GM12878 (cell line): ENCODE measurements at regions not wholly inside any gene's neighbourhood (a gene's known extent, or its start where the extent isn't known, plus 50 kb on each side); places are given as distances from the start of the nearest gene placed in this dataset.

Source experiments
- ATAC-seq: fragments of 200-7000 bp; cut with Tn5 transposase; 3 replicates; pipeline ENCODE4 v1.9.1; 2020; ENCODE audit warnings: mild to moderate bottlenecking, moderate library complexity
- BruUV-seq: library from RNA; stranded (reverse); fragments of 400-500 nt; replicated peaks from 2 replicates; lab custom pipeline; 2021; lab: Mats Ljungman, UMichigan
- CTCF ChIA-PET: fragments of 300-600 bp; sonication (Branson Sonifier 250); formaldehyde crosslinking; extraction: SDS; loops from one replicate; lab custom pipeline; 2021; ENCODE audit warnings: inconsistent platforms; lab: Yijun Ruan, JAX
- POLR2A ChIA-PET: fragments of 350-600 bp; formaldehyde crosslinking; extraction: SDS; loops from one replicate; lab custom pipeline; 2021; ENCODE audit warnings: inconsistent platforms; lab: Charles Lee
- RAD21 ChIA-PET: fragments of 300-600 bp; sonication (Branson Sonifier 250); formaldehyde crosslinking; loops from one replicate; lab custom pipeline; 2023; ENCODE audit warnings: antibody characterized with exemption; ENCODE audit not compliant: unreplicated experiment; lab: Charles Lee
- SMC1A ChIA-PET: fragments of 300-600 bp; sonication (Branson Sonifier 250); formaldehyde crosslinking; loops from one replicate; lab custom pipeline; 2023; ENCODE audit not compliant: unreplicated experiment, uncharacterized antibody; lab: Charles Lee
- DNase-seq: peaks from one replicate; pipeline ENCODE4 v3.0.0-alpha.2; 2011; ENCODE audit warnings: low read depth, low spot score
- FAIRE-seq: peaks from 3 replicates; lab custom pipeline; 2011; peaks lifted over from hg19 to GRCh38; lab: Jason Lieb, UNC
- H2AFZ ChIP-seq: 2 replicates; pipeline ENCODE4 v1.6.0; 2011; ENCODE audit warnings: low read depth, low read length, control low read depth; ENCODE audit not compliant: control insufficient read depth
- H3K27ac ChIP-seq: 2 replicates; pipeline ENCODE4 v1.5.1; 2011; ENCODE audit warnings: control low read depth; ENCODE audit not compliant: control insufficient read depth, insufficient read depth
- H3K27me3 ChIP-seq, 2 experiments: replicated peaks in 1 of 2; 2 replicates each; pipeline versions ENCODE4 v1.6.0 to v1.6.1; 2011; ENCODE audit warnings: low read length in 1 of 2; ENCODE audit not compliant: control insufficient read depth in 2 of 2, insufficient read depth in 2 of 2
- H3K36me3 ChIP-seq, 2 experiments: 2 replicates each; pipeline ENCODE4 v1.5.1; 2011; ENCODE audit warnings: low read length in 1 of 2; ENCODE audit not compliant: control insufficient read depth in 2 of 2, insufficient read depth in 2 of 2
- H3K4me1 ChIP-seq: 2 replicates; pipeline ENCODE4 v1.6.1; 2011; ENCODE audit warnings: mild to moderate bottlenecking, low read length, moderate library complexity, mixed read lengths; ENCODE audit not compliant: control insufficient read depth, insufficient read depth
- H3K4me2 ChIP-seq: 2 replicates; pipeline ENCODE4 v1.6.0; 2011; ENCODE audit warnings: control low read depth; ENCODE audit not compliant: control insufficient read depth, insufficient read depth
- H3K4me3 ChIP-seq: fragments of 200-600 bp; sonication (generic); 2 replicates; pipeline ENCODE4 v1.5.1; 2016
- H3K79me2 ChIP-seq: 2 replicates; pipeline ENCODE4 v1.6.0; 2011; ENCODE audit warnings: low read length; ENCODE audit not compliant: control insufficient read depth, insufficient read depth
- H3K9ac ChIP-seq: 2 replicates; pipeline ENCODE4 v1.8.0; 2011; ENCODE audit warnings: low read length, control low read depth, mixed read lengths; ENCODE audit not compliant: control insufficient read depth, insufficient read depth
- H3K9me3 ChIP-seq: replicated peaks from 3 replicates; pipeline ENCODE4 v1.5.1; 2011; ENCODE audit warnings: mild to moderate bottlenecking, low read length; ENCODE audit not compliant: control insufficient read depth, insufficient read depth
- H4K20me1 ChIP-seq: 2 replicates; pipeline ENCODE4 v1.6.0; 2011; ENCODE audit not compliant: control insufficient read depth, insufficient read depth
- BRCA1 ChIP-seq: IDR thresholded peaks from 2 replicates; pipeline ENCODE4 v1.6.1; 2011; ENCODE audit warnings: low read depth, low read length, improper control_type of control experiment
- CBFB ChIP-seq: IDR thresholded peaks from 2 replicates; pipeline ENCODE4 v1.6.1; 2016; ENCODE audit warnings: antibody characterized with exemption, low read depth
- CHD2 ChIP-seq: IDR thresholded peaks from 2 replicates; pipeline ENCODE4 v1.6.1; 2011; ENCODE audit warnings: low read depth, low read length, improper control_type of control experiment, borderline replicate concordance
- E2F8 ChIP-seq: fragments of 450-650 bp; IDR thresholded peaks from 2 replicates; pipeline ENCODE4 v1.6.1; 2018; ENCODE audit warnings: mild to moderate bottlenecking, low read depth, moderate library complexity; ENCODE audit not compliant: partially characterized antibody
- FOXK2 ChIP-seq: fragments of 450-650 bp; IDR thresholded peaks from 2 replicates; pipeline ENCODE4 v1.6.1; 2017; ENCODE audit warnings: mild to moderate bottlenecking, moderate library complexity
- FOXM1 ChIP-seq: IDR thresholded peaks from 2 replicates; pipeline ENCODE4 v1.6.1; 2012; ENCODE audit warnings: low read depth, mild to moderate bottlenecking, inconsistent platforms, low read length, moderate library complexity
- HCFC1 ChIP-seq: fragments of 150-350 bp; IDR thresholded peaks from 2 replicates; pipeline ENCODE4 v1.6.1; 2014; ENCODE audit warnings: low read length
- HDGF ChIP-seq: fragments of 450-650 bp; IDR thresholded peaks from 2 replicates; pipeline ENCODE4 v1.6.1; 2016; ENCODE audit warnings: antibody characterized with exemption
- JUNB ChIP-seq: IDR thresholded peaks from 2 replicates; pipeline ENCODE4 v1.6.1; 2016; ENCODE audit warnings: antibody characterized with exemption, mild to moderate bottlenecking
- NFIC ChIP-seq: IDR thresholded peaks from 2 replicates; pipeline ENCODE4 v1.6.1; 2012; ENCODE audit warnings: low read depth, mild to moderate bottlenecking, inconsistent platforms, low read length, moderate library complexity
- NR2C1 ChIP-seq: fragments of 450-650 bp; IDR thresholded peaks from 2 replicates; pipeline ENCODE4 v1.6.1; 2017; ENCODE audit warnings: antibody characterized with exemption, mild to moderate bottlenecking, moderate library complexity
- REST ChIP-seq: IDR thresholded peaks from 2 replicates; pipeline ENCODE4 v1.6.1; 2012; ENCODE audit warnings: mild to moderate bottlenecking, low read depth, low read length
- SRF ChIP-seq, 2 experiments: IDR thresholded peaks; 2 replicates each; pipeline ENCODE4 v1.6.1; 2011; ENCODE audit warnings: low read depth in 2 of 2, low read length in 2 of 2, mild to moderate bottlenecking in 1 of 2, moderate library complexity in 1 of 2
- ZBTB40 ChIP-seq: fragments of 450-650 bp; IDR thresholded peaks from 2 replicates; pipeline ENCODE4 v1.6.1; 2016; ENCODE audit warnings: mild to moderate bottlenecking, moderate library complexity, borderline replicate concordance
- WGBS: methylation state at CpG from one replicate; pipeline ENCODE4 v1.1.6; 2016; ENCODE audit warnings: low lambda C conversion rate; ENCODE audit not compliant: insufficient replicate concordance, insufficient coverage; ENCODE audit errors: missing lambda C conversion rate; 5-methylcytosine and 5-hydroxymethylcytosine counted together
- in situ Hi-C: fragments of 300-500 bp; cut with MboI; formaldehyde crosslinking; loops from 9 replicates; pipeline ENCODE4 v1.14.3; 2018; ENCODE audit warnings: mixed read lengths
- intact Hi-C: fragments of 100-400 bp; cut with micrococcal nuclease; formaldehyde crosslinking; loops from one replicate; pipeline ENCODE4 v1.14.2; 2022; ENCODE audit not compliant: unreplicated experiment
- TF ChIP-seq, protein P1 (sequence below): IDR thresholded peaks from 2 replicates; pipeline ENCODE4 v1.6.1; 2012; ENCODE audit warnings: low read depth, low read length, improper control_type of control experiment

DNA sequence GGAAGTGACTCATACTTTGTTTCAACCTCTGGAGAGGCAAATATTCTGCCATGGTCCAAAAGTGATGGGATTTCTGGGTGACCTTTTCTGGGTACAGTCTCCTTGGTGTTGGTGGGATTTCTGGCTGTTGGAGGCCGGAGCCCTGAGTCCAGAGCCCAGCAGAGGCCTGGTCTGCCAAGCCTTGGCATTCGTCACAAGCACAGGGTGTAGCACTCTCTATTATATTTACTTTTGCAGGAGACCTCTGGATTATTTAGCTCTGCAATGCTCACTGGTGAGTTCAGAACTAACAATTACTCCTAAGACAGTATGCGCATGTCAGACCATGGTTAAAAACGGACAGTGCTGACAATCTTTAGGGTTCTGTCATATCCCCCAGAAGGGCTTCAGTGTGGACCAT is 201.6 kb upstream of the TWIST2 start (continued):
- no peak for TF ChIP-seq HCFC1
- no peak for TF ChIP-seq FOXM1
- TF ChIP-seq FOXK2, result no peak
- no peak for TF ChIP-seq ZBTB40
- no peak for TF ChIP-seq JUNB

DNA sequence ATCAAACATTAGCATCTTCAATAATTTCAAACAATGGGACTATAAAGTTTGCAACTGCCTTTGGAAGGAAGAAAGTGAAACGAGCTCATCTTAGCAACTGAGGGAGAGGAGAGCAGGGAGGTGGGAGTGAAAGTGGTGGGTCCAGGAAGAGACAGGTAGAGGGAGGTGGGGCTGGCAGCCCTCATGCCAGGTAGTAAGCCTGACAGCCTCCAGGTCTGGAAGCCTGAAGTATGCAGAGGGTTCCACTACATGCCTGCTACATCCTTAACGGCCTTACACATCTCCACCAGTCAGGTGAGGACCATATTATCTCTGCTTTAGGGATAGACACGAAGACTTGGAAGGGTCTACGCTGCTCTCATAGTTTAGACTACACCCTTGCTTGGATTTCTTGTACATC is 201.1 kb upstream of the TWIST2 start:
- Histone ChIP-seq H2AFZ (no peak overlapping the region), H3K36me3 (no peaks in the 10 kb centered on the region), H4K20me1 (no peaks in the 10 kb centered on the region), H3K4me1 (no peaks in the 10 kb centered on the region), H3K9ac (no peak overlapping the region), H3K27ac (no peak overlapping the region), H3K79me2 (no peaks in the 10 kb centered on the region), H3K4me3 (no peak overlapping the region), H3K27me3 (no peaks in the 10 kb centered on the region), H3K4me2 (no peak overlapping the region), H3K9me3 (no peaks in the 10 kb centered on the region)
- no peak for ATAC-seq
- no peak for FAIRE-seq
- in situ Hi-C loops, result no loop called here
- ChIA-PET SMC1A (no interaction called here), RAD21 (no interaction called here), CTCF (no interaction called here), POLR2A (no interaction called here)
- BruUV-seq, result no TSS peak
- intact Hi-C loops, result no loop called here
- WGBS, result 10% methylated on average over 4 of the region's 4 CpGs
- no peak for DNase-seq
- TF ChIP-seq SRF (IDR thresholded peaks at IDR 0.05; ENCODE audit: low read depth in 2 of 2, low read length in 2 of 2), result no peak
- TF ChIP-seq CBFB, result no peak
- TF ChIP-seq NFIC, result no peak
- no peak for TF ChIP-seq HDGF
- TF ChIP-seq, protein P1, sequence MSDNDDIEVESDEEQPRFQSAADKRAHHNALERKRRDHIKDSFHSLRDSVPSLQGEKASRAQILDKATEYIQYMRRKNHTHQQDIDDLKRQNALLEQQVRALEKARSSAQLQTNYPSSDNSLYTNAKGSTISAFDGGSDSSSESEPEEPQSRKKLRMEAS, result no peak
- TF ChIP-seq BRCA1, result no peak
- TF ChIP-seq E2F8, result no peak
- TF ChIP-seq REST, result no peak
- no peak for TF ChIP-seq NR2C1
- TF ChIP-seq CHD2, result no peak
